HG03460 (cell line): ENCODE measurements at regions not wholly inside any gene's neighbourhood (a gene's known extent, or its start where the extent isn't known, plus 50 kb on each side); places are given as distances from the start of the nearest gene placed in this dataset.

Experiments used
- ATAC-seq: cut with Tn5 transposase; IDR thresholded peaks from one replicate; pipeline ENCODE4 v1.9.1; 2021; ENCODE audit not compliant: unreplicated experiment

GRCh38 chrX:21056622-21057021 is 317.6 kb upstream of the CNKSR2 start:
- no peak for ATAC-seq

- no peak for ATAC-seq
Measured at GRCh38 chrX:21047034-21047455, 327.2 kb upstream of the CNKSR2 start.

GRCh38 chrX:21014326-21014725 is 359.9 kb upstream of the CNKSR2 start:
- no peak for ATAC-seq

- ATAC-seq = no peak
Measured at GRCh38 chrX:21004835-21005234, 369.4 kb upstream of the CNKSR2 start.

GRCh38 chrX:20995829-20996228 is 378.4 kb upstream of the CNKSR2 start:
- no peak for ATAC-seq

- no peak for ATAC-seq
Measured at GRCh38 chrX:20989361-20989760, 384.9 kb upstream of the CNKSR2 start.

- no peak for ATAC-seq
Measured at GRCh38 chrX:20988804-20989203, 385.4 kb upstream of the CNKSR2 start.

GRCh38 chrX:20988118-20988517 is 386.1 kb upstream of the CNKSR2 start:
- no peak for ATAC-seq

- no peak for ATAC-seq
Measured at GRCh38 chrX:20980426-20980825, 393.8 kb upstream of the CNKSR2 start.

- ATAC-seq = no peak
Measured at GRCh38 chrX:20974326-20974725, 399.9 kb upstream of the CNKSR2 start.

GRCh38 chrX:20973038-20973437 is 401.2 kb upstream of the CNKSR2 start:
- no peak for ATAC-seq

- ATAC-seq = no peak
Measured at GRCh38 chrX:20971250-20971649, 403.0 kb upstream of the CNKSR2 start.

- ATAC-seq = no peak
Measured at GRCh38 chrX:20969565-20969964, 404.7 kb upstream of the CNKSR2 start.

GRCh38 chrX:20968996-20969395 is 405.2 kb upstream of the CNKSR2 start:
- ATAC-seq = no peak

GRCh38 chrX:20967725-20968124 is 406.5 kb upstream of the CNKSR2 start:
- ATAC-seq = no peak

GRCh38 chrX:20965270-20966044 is 408.8 kb upstream of the CNKSR2 start:
- no peak for ATAC-seq

- ATAC-seq = no peak
Measured at GRCh38 chrX:20954014-20954413, 420.2 kb upstream of the CNKSR2 start.

- no peak for ATAC-seq
Measured at GRCh38 chrX:20952180-20952579, 422.0 kb upstream of the CNKSR2 start.

- ATAC-seq = no peak
Measured at GRCh38 chrX:20951016-20951810, 423.0 kb upstream of the CNKSR2 start.

GRCh38 chrX:20947411-20947912 is 426.8 kb upstream of the CNKSR2 start:
- no peak for ATAC-seq

GRCh38 chrX:20913760-20914159 is 460.5 kb upstream of the CNKSR2 start:
- no peak for ATAC-seq

GRCh38 chrX:20906571-20906970 is 467.6 kb upstream of the CNKSR2 start:
- ATAC-seq = no peak
